Midbrain (tissue), 1 donor: ENCODE measurements at regions not wholly inside any gene's neighbourhood (a gene's known extent, or its start where the extent isn't known, plus 50 kb on each side); places are given as distances from the start of the nearest gene placed in this dataset.

Source experiments
- DNase-seq: peaks from one replicate; lab custom pipeline; 2025; lab: John Stamatoyannopoulos, UW

DNA sequence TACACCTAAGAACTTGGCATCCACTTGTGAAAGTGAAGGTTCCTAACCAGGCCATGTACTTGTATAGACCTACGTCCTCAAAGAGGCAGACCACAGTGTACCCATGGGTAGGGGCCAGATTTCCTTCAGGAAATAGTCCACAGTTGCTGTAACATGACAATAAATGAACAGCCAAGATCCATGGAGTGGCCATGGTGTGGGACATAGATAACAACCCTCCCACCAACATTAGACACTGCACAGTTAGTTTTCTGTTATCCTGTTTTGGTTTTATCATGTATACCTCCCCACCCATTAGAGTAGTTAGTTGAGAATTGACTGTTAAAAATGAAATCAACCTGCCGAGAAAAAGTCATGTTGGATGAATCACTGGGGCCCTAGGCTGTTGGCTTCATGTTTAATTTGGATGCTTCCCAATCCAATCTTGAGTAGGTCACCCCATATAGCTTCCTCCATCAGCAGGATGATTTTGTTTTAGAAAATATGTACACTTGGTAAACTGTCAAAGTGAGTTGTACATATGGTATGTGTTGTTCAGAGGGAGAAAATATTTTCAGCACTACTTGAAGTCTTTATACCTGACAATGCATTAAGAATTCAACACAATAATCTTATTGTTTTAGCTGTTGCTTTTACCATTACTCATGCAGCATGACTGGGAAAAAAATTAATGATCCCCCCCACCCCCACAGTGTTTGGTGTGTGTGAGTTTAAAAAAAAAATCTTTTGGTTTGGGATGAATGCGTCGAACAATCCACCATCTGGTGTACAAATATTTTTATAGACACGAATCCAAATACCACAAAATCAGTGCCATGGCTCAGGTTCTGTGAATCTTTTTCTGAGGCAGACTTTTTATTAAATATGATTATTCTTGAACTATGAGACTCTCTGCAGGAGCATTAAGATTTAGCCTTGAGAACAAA, 88.3 kb upstream of the ARHGAP29 start:
- no peak for DNase-seq

DNA sequence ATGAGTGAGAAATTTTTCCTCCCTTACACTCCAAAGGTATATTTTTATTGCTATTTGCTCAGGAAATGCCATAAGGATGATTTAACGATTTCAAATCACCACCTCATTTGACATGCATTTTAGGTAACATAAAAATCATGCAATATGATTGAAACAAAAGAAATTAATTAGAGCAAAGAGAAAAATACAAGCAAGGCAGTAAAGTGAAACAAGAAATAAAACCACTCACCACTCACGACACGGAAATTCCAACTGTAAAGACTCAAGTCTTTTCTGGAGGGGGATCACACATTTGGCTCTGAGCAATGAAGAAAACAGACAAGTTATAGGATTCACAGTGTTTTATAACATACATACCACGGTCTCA, 86.8 kb upstream of the ARHGAP29 start:
- no peak for DNase-seq

DNA sequence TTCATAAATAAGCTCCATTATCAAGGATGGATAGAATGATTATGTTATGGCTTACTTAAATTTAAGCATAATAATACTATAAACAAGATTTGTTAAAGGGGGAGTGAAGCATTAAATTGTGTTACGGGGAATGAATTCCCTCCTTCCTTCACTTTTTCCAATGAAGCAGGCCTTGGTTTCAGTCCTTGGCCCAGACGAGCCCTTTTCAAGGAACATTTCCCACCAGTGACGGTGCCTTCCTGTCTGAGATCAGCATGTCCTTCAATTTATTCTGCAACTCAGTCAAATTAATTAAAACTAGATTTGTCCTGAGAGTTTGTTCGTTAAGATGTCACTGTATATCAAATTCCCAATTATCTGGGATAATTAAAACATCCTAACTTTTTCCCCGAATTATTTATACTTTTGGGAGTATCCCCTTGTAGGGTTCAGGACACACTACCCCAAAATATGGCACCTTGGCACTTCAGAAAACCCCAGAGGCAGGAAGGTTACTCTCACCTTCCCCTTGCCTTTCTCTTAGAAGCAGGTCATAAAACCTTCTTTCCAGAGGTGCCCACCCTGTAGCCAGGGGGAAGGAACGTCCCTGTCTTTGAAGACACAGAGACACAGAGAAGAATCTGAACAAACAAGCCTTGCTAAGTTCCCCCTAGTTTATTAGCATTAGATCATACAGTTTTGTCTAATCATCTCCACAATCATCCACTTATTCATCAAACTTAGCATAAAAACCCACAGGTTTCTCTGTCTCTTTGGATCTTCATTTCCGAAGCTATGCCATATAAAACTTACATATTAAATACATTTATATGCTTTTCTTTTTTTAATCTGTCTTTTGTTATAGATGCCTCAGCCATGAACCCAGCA, 86.2 kb upstream of the ARHGAP29 start:
- no peak for DNase-seq

DNA sequence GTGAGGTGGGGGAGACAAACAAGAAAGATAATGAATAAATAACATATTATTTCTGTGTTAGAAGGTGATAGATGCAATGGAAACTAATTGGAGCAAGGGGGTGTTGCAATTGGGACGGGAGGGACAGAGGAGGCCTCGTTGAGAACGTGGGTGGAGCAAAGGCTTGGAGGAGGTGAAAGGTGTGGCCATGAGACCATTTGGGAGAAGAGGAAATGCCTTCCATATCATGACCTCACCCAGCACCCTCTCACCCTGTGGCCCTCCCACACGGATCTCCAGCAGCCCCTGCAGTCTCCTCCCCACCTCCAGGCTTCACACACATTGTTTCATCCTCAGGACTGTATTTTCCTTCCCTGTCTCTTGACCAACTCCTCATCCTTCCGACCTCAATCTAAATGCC, 85.3 kb upstream of the ARHGAP29 start:
- DNase-seq = no peak

DNA sequence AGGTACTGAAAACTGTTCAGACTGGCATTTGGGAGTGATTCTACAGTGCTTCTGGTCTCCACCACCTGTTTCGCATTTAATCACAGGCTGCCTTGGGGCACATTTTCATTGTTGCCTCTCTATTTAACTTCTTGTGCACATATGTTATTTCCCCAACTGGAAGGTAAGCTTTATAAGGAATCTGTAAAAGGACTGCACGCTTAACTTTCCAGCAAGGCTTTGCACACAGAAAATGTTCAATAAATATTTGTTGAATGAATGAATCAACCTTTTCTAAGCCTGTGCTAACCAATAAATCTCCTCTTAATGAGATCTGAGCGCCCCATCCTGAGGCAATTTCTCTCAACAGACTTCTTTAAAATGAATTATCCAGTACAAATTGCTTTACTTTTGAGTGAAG, 84.3 kb upstream of the ARHGAP29 start:
- DNase-seq = no peak

DNA sequence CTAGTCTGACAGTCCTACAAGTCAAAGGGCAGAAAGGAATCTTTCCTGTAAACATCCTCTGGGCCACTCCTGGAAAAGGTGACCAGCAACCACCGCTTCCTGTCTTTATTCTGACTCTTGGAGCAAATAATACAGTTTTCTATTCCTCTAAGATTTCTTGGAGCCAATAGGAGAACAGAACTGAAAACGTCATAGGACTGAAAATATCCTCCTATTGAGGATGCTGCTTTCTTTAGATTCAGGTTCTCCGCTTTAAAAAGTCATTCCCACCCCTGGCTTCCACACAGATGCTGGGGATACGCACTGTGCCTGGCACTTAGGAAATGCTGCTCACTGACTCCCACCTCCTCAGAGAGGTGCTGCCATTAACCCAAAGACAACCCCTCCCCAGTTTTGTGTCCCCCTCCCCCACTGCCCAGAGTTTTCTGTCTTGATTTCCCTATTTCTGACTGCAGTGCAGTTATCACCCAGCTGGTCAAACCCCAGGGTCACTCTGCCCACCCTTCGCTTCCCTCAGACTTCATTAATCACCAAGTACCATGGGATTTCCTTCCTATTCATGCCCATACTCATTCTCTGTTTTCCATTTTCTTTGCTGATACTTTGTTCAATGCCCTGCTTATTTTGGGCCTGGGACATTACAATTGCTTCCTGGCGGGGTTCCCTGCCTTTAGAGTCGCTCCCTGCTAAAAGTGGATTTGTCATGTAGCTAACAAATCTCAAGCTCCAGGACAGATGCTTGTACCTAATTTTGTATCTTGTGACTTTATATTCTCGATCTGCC, 82.1 kb upstream of the ARHGAP29 start:
- no peak for DNase-seq

DNA sequence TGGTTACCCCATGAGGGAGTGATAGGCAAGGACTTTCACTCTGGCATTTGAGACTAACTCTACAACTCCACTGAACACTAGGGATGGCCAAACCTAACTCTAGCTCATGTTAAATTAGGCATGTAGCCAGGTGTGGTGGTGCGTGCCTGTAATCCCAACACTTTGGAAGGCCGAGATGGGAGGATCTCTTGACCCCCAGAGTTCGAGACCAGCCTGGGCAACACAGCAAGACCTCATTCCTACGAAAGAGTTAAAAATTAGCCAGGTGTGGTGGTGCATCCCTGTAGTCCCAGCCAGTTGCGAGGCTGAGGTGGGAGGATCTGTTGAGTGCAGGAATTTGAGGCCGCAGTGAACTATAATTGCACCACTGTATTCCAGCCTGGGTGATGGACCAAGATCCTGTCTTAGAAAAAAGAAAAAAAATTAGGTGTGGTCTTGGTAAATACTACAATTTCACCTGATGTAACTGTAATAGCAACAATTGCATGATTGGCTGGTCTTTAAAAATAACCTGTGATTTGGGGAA, 81.2 kb upstream of the ARHGAP29 start:
- DNase-seq = no peak

DNA sequence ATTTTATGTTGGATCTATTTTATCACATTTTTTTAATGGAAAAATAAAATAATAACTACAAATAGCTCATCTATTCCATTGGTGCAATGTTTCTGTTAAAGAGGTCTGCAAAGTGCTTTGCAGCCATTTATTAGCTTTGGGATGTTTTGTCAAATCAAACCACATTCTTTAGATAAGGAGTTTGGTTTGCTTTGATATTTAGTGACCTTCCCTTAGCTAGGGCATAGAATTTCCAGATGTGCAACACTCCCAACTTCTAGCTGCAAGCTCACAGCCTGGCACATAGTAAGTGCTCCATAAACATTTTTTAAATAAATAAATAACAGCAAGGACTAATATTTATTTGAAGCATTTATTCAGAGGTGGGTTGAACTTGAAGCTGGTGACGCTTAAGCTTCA, 80.4 kb upstream of the ARHGAP29 start:
- DNase-seq = no peak

DNA sequence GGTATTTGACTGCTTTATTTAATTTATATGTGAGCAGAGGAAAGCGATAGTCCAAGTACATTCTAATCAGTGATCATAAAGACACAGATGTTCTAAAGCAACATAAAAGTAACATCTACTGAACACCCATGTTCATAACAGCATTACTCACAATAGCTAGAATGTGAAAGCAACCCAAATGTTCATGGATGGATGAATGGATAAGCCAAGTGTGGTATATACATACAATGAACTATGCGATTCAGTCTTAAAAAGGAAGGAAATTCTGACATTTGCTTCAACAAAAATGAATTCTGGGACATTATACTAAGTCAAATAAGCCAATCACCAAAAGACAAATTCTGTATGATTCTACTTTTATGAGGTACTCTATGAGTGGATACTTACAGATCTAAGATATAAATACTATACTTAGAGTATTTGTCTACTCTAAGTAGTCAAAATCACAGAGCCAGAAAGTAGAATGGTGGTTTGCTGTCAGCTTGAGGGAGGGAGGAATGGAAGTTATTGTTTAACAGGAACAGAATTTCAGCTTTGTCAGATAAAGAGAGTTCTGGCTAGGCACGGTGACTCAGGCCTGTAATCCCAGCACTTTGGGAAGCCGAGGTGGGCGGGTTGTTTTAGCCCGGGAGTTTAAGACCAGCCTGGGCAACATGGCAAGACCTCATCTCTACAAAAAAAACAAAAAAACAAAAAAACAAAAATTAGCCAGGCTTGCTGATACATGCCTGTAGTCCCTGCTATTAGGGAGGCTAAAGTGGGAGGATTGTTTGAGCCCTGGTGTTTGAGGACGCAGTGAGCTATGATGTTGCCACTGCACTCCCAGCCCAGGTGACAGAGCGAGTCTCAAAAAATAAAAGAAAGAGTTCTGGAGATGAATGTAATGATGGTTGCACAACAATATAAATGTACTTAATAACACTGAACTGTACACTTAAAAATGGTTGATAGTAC, 79.7 kb upstream of the ARHGAP29 start:
- DNase-seq = no peak

DNA sequence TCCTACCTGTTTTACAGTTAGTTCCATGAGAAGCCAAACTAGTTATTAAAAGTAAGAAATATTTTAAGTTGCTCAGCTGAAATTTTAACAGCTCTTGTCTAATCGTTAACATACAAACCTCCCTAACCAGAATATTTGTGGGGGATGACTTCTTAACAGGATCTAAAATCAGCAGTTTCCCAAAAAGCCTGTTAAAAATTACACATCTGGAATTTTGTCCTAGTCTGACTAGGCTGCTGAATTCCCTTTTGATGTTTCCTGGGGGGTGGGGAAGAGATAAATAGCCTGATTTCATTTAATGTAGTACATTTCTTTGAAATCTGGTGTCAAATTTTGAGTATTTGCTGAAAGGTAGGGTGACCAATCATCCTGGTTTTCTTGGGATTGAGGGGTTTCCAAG, 78.8 kb upstream of the ARHGAP29 start:
- DNase-seq = no peak

DNA sequence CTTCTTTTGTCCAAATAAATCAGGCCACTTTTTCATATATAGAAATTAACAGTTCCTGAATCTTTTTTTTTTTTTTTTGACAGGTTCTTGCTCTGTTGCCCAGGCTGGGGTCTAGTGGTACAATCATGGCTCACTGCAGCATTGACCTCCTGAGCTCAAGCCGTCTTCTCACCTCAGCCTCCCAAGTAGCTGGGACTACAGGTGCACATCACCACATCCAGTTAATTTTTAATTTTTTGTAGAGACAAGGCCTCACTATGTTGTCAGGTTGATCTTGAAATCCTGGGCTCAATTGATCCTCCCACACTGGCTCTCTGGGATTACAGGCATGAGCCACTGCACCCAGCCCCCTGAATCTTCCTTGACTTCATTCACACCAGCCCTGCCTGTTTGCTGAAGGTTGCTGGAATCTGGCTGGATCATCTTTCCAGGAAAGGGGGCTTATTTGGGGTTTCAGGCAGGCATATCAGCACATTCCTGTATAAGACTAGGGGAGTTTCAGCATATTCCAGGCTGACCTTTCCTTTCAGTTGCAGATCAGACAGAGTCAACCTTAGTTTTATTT, 78.2 kb upstream of the ARHGAP29 start:
- DNase-seq = no peak

DNA sequence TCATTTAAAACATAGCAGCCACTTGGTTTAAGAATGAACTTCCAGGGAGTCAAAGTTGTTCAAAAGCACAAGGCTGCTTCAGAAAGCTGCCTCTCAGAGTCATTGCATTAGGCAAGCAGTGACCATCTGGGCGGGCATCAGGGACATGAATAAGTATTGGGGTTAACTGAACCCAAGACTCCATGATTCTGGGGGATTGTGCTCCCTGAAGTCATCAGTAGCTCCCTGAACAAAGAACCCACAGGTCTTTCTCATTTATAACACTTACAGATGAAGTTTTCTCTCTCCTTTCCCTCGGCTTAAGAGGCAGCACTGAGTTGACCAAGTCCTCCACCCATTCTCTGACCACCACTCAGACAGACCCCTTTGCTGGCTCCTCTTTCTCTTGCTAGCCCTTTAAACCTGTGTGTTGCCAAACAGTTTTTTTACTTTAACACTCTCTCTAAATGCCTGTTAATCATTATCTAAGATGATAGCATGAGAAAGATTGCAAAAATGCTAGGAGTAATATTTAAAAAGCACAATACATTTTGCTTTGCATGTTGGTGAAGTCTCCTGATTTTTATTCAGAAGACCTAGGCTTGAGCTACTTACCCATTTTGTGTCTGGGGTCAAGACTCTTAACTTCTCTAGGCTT, 77.0 kb upstream of the ARHGAP29 start:
- DNase-seq = no peak

DNA sequence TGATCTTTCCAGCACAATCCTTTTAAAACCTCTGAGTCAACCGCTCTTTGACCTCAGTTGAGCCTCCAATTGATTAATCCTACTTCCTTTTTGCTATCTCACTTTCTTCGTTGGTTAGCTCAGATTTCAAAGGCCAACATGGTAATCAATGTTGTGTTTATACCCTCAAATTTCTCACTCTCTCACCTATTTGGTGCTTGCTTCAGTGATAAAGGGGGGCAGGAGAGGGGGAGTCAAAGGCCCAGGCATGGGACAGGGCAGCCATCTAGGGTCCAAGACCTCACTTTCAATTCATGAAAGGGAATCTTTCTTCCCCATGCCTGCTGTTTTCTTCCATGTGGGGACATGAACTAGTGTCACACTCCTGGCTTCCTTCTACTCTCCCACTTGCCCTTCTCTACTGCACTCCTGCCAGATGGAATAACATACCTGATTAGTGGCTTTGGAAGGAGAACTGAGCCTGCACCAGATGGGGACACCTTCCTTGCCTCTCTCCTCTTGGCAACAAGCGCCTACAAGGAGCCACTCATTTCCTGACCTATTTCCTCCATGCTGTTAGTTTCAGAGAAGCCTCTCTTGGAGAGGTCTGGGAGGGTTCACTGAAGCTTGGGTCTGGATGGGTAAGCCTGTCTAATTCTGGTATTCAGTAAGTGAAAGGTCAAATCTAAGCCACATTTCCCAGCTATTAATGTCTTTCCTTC, 73.3 kb upstream of the ARHGAP29 start:
- DNase-seq = no peak

DNA sequence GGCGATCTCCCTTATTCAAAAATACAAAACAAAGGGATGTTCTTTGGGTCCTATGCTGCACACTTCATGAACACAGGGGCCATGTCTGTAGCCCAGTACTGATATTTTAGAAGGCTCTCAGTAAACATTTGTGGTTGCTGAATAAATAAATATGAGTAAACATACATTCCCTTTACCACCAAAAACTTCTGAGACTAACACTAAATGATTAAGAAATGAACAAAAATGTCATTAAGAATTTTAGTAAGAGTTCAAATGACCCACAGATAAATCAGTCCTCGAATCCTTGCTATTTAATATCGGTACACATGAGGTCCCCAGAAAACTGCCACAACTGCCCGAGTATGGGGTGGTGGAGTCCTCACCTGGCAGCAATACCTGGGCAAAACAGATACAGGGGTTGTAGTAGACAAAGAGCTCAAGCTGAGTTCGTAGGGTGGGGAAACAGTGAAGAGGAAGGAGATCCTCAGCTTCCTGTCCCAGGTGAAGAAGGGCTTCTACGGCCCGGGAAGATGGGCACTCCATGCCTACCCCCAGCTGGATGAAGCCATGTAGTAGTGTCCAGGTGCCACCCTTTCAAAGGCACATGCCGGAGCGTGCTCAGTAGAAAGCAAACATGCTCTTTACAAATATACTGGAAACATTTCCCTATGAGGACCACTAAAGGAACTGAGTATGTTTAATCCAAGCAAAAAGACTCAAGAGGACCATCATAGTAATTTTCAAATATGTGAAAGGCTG, 72.6 kb upstream of the ARHGAP29 start:
- no peak for DNase-seq

DNA sequence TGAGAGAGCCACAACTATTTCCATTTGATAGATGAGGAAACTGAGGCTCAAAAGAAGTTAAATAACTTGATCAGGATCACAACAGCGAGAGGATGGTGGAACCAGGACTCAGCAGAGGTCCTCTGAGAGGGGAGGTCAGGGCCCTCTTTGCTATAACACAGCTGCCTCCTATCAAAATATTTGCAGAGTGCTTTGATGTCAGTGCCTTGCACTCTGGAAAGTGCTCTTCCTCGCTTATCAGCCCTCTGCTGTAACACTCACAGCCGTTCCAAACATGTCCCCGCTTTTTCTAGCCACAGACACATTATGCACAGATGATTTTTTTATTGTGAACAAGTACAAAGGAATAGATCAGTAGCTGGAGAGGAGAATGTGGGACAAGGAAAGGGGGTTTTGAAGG, 71.8 kb upstream of the ARHGAP29 start:
- DNase-seq = no peak

DNA sequence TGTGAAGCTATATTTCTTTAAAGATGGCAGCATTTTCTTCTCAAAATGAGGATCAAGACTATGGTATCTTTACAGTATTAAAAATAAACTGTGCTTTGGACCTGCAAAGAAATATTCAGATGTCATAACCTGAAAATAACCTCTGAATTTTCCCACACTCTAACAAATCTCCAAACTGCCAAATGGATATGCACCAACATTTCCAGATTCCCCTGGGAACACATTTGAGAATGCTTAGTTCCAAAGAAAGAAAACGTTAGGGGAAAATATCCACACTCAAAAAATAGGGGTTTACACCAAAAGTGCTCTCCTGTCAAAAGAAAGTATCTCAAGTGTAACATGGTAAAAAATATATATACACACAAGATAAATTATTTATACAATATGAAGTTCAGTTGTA, 69.1 kb upstream of the ARHGAP29 start:
- no peak for DNase-seq

DNA sequence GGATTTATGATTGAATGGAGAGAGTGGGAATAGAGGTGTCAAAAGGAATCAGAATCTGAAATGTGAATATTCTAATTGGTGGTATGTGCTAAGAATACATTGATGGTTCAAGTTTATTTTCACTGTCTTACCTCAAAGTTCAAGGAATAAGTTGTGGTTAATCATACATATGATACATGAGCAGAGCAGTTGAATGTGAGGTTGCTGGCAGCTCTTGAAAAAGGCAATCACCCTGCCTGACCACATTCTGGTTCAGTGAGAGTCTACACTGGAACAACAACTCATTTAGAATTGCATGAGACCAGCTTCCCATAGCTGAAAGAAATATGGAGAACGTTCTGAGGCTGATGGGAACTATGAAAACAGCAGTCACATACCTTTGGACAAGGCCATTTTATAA, 68.3 kb upstream of the ARHGAP29 start:
- DNase-seq = no peak

DNA sequence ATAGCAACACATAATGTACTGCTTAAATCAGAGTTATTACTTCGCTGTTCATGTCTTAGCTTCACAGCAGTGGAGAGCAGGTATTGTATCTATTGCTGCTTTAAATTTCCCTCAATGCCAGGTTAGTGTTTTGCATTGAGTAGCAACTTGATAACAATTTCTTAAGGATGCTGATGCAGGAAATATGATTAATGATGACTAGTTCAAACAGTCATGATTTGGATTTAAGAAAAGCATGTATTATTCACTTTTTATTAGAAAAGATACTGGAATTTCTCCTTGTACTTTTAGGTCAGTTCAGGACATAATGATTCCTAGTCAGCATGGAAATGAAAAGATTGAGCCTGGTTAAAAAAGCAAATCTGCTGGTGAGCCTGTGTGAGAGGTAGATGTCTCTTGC, 67.2 kb upstream of the ARHGAP29 start:
- DNase-seq = no peak

DNA sequence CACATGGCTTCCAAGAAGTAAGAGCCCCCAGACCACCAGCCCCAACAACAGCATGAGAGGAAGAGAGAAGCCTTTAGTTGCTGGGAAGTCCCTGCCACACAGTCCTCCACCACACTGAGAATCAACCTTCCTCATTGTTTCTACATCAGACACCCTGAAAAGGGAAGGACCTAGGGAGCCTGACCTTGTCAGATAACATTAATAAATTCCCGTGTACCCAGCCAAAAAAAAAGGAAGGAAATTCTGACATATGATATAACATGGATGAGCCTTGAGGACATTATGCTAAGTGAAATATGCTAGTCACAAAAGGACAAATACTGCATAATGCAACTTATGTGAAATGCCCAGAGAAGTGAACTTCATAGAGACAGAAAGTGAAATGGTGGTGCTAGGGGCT, 65.6 kb upstream of the ARHGAP29 start:
- DNase-seq = no peak
